Activated CD4-positive, alpha-beta T cell treated with anti-CD3 and anti-CD28 coated beads, Interleukin-2, amount 10 ng/mL, durations not matched to agents 24 days and 14 days (primary cell): ENCODE measurements at regions not wholly inside any gene's neighbourhood (a gene's known extent, or its start where the extent isn't known, plus 50 kb on each side); places are given as distances from the start of the nearest gene placed in this dataset.
"Not testable (repeated sequence)": the region's sequence is repeated elsewhere in the genome, so short reads cannot be mapped to it uniquely, and the experiment has no call there.

ENCODE experiments used
- DNase-seq: peaks from one replicate; pipeline ENCODE4 v3.0.0; 2022
- H3K27ac Mint-ChIP-seq: one replicate; pipeline ENCODE4 v1.8.0; 2022; ENCODE audit warnings: mild to moderate bottlenecking, mixed read lengths
- H3K27me3 Mint-ChIP-seq: one replicate; pipeline ENCODE4 v1.8.0; 2022; ENCODE audit warnings: mixed read lengths
- H3K36me3 Mint-ChIP-seq: one replicate; pipeline ENCODE4 v1.8.0; 2022; ENCODE audit warnings: low read depth, mild to moderate bottlenecking, mixed read lengths
- H3K4me1 Mint-ChIP-seq: one replicate; pipeline ENCODE4 v1.8.0; 2021; ENCODE audit warnings: mixed read lengths
- H3K4me3 Mint-ChIP-seq: one replicate; pipeline ENCODE4 v1.8.0; 2022; ENCODE audit warnings: mild to moderate bottlenecking, moderate library complexity, mixed read lengths
- H3K9me3 Mint-ChIP-seq: one replicate; pipeline ENCODE4 v1.8.0; 2021; ENCODE audit warnings: mixed read lengths
- intact Hi-C: fragments of 100-400 bp; cut with micrococcal nuclease; formaldehyde crosslinking; loops from one replicate; pipeline ENCODE4 v1.15.1; 2023

- H3K4me3 Mint-ChIP-seq = no peak overlapping the region
- no peaks in the 10 kb centered on the region for H3K27me3 Mint-ChIP-seq
- H3K27ac Mint-ChIP-seq = no peak overlapping the region
- H3K4me1 Mint-ChIP-seq = no peaks in the 10 kb centered on the region
- intact Hi-C loops = no loop called here
- DNase-seq = no peak
- no peaks in the 10 kb centered on the region for H3K36me3 Mint-ChIP-seq
- no peaks in the 10 kb centered on the region for H3K9me3 Mint-ChIP-seq
Observed at GRCh38 chr6:85078058-85078457, 313.7 kb upstream of the TBX18 start.

- no peak for DNase-seq
- Mint-ChIP-seq H3K9me3 (no peaks in the 10 kb centered on the region), H3K27me3 (no peaks in the 10 kb centered on the region), H3K27ac (no peak overlapping the region), H3K4me1 (no peaks in the 10 kb centered on the region), H3K4me3 (no peak overlapping the region), H3K36me3 (no peaks in the 10 kb centered on the region)
- intact Hi-C loops = no loop called here
Observed at GRCh38 chr6:85077098-85077497, 312.7 kb upstream of the TBX18 start.

GRCh38 chr6:85071845-85072244, 307.4 kb upstream of the TBX18 start:
- DNase-seq, H3K4me3 Mint-ChIP-seq, H3K4me1 Mint-ChIP-seq, H3K27me3 Mint-ChIP-seq, H3K9me3 Mint-ChIP-seq, intact Hi-C loops, H3K27ac Mint-ChIP-seq, H3K36me3 Mint-ChIP-seq: not testable (repeated sequence)

GRCh38 chr6:85069577-85069976, 305.2 kb upstream of the TBX18 start:
- Mint-ChIP-seq H3K36me3 (no peaks in the 10 kb centered on the region), H3K9me3 (peaks cover 3% of the 10 kb centered on the region), H3K4me1 (no peaks in the 10 kb centered on the region), H3K27me3 (no peaks in the 10 kb centered on the region), H3K4me3 (no peak overlapping the region), H3K27ac (no peak overlapping the region)
- DNase-seq = no peak
- intact Hi-C loops = no loop called here

- Mint-ChIP-seq H3K9me3 (peaks cover 3% of the 10 kb centered on the region), H3K4me1 (no peaks in the 10 kb centered on the region), H3K36me3 (no peaks in the 10 kb centered on the region), H3K27me3 (no peaks in the 10 kb centered on the region), H3K4me3 (no peak overlapping the region), H3K27ac (no peak overlapping the region)
- intact Hi-C loops = no loop called here
- DNase-seq = no peak
Observed at GRCh38 chr6:85068221-85068620, 303.8 kb upstream of the TBX18 start.

- intact Hi-C loops = no loop called here
- DNase-seq = no peak
Observed at GRCh38 chr6:85066266-85066665, 301.9 kb upstream of the TBX18 start.

GRCh38 chr6:85065831-85066230, 301.4 kb upstream of the TBX18 start:
- Mint-ChIP-seq H3K9me3 (no peaks in the 10 kb centered on the region), H3K27ac (no peak overlapping the region), H3K4me3 (no peak overlapping the region), H3K36me3 (no peaks in the 10 kb centered on the region), H3K27me3 (no peaks in the 10 kb centered on the region), H3K4me1 (no peaks in the 10 kb centered on the region)
- intact Hi-C loops = no loop called here
- DNase-seq = no peak

More at GRCh38 chr6:85066266-85066665, 301.9 kb upstream of the TBX18 start:
- Mint-ChIP-seq H3K4me1 (no peaks in the 10 kb centered on the region), H3K27me3 (no peaks in the 10 kb centered on the region), H3K27ac (no peak overlapping the region), H3K36me3 (no peaks in the 10 kb centered on the region), H3K4me3 (no peak overlapping the region), H3K9me3 (no peaks in the 10 kb centered on the region)

- no peaks in the 10 kb centered on the region for H3K9me3 Mint-ChIP-seq
- intact Hi-C loops = no loop called here
- H3K4me1 Mint-ChIP-seq = no peaks in the 10 kb centered on the region
- no peaks in the 10 kb centered on the region for H3K36me3 Mint-ChIP-seq
- DNase-seq = no peak
- no peak overlapping the region for H3K27ac Mint-ChIP-seq
- no peaks in the 10 kb centered on the region for H3K27me3 Mint-ChIP-seq
- no peak overlapping the region for H3K4me3 Mint-ChIP-seq
Observed at GRCh38 chr6:85063611-85064010, 299.2 kb upstream of the TBX18 start.

GRCh38 chr6:85062884-85063283, 298.5 kb upstream of the TBX18 start:
- Mint-ChIP-seq H3K4me1 (no peaks in the 10 kb centered on the region), H3K36me3 (no peaks in the 10 kb centered on the region), H3K4me3 (no peak overlapping the region), H3K27me3 (no peaks in the 10 kb centered on the region), H3K27ac (no peak overlapping the region), H3K9me3 (no peaks in the 10 kb centered on the region)
- intact Hi-C loops = no loop called here
- no peak for DNase-seq

- H3K4me3 Mint-ChIP-seq = no peak overlapping the region
- H3K27ac Mint-ChIP-seq = no peak overlapping the region
- DNase-seq = no peak
- H3K36me3 Mint-ChIP-seq = no peaks in the 10 kb centered on the region
- intact Hi-C loops = no loop called here
- no peaks in the 10 kb centered on the region for H3K4me1 Mint-ChIP-seq
- H3K9me3 Mint-ChIP-seq = no peaks in the 10 kb centered on the region
- H3K27me3 Mint-ChIP-seq = no peaks in the 10 kb centered on the region
Observed at GRCh38 chr6:85058806-85059205, 294.4 kb upstream of the TBX18 start.

GRCh38 chr6:85050149-85050548, 285.8 kb upstream of the TBX18 start:
- H3K27ac Mint-ChIP-seq = no peak overlapping the region
- H3K4me3 Mint-ChIP-seq = no peak overlapping the region
- no peak for DNase-seq
- intact Hi-C loops = no loop called here
- no peaks in the 10 kb centered on the region for H3K9me3 Mint-ChIP-seq
- no peaks in the 10 kb centered on the region for H3K36me3 Mint-ChIP-seq
- no peaks in the 10 kb centered on the region for H3K4me1 Mint-ChIP-seq
- no peaks in the 10 kb centered on the region for H3K27me3 Mint-ChIP-seq

GRCh38 chr6:85049282-85049681, 284.9 kb upstream of the TBX18 start:
- intact Hi-C loops = no loop called here
- Mint-ChIP-seq H3K27me3 (no peaks in the 10 kb centered on the region), H3K4me1 (no peaks in the 10 kb centered on the region), H3K36me3 (no peaks in the 10 kb centered on the region), H3K27ac (no peak overlapping the region), H3K4me3 (no peak overlapping the region), H3K9me3 (no peaks in the 10 kb centered on the region)
- DNase-seq = no peak

- DNase-seq = no peak
- H3K9me3 Mint-ChIP-seq = no peaks in the 10 kb centered on the region
- H3K4me1 Mint-ChIP-seq = no peaks in the 10 kb centered on the region
- no peak overlapping the region for H3K27ac Mint-ChIP-seq
- no peaks in the 10 kb centered on the region for H3K27me3 Mint-ChIP-seq
- intact Hi-C loops = no loop called here
- no peaks in the 10 kb centered on the region for H3K36me3 Mint-ChIP-seq
- H3K4me3 Mint-ChIP-seq = no peak overlapping the region
Observed at GRCh38 chr6:85047818-85048217, 283.4 kb upstream of the TBX18 start.

- DNase-seq, H3K36me3 Mint-ChIP-seq, H3K4me3 Mint-ChIP-seq, H3K9me3 Mint-ChIP-seq, H3K27ac Mint-ChIP-seq, intact Hi-C loops, H3K27me3 Mint-ChIP-seq, H3K4me1 Mint-ChIP-seq: not testable (repeated sequence)
Observed at GRCh38 chr6:85045767-85046166, 281.4 kb upstream of the TBX18 start.

- Mint-ChIP-seq H3K4me3 (no peak overlapping the region), H3K36me3 (no peaks in the 10 kb centered on the region), H3K27ac (no peak overlapping the region), H3K4me1 (no peaks in the 10 kb centered on the region), H3K27me3 (no peaks in the 10 kb centered on the region), H3K9me3 (no peaks in the 10 kb centered on the region)
- intact Hi-C loops = no loop called here
- DNase-seq = no peak
Observed at GRCh38 chr6:85044361-85044760, 280.0 kb upstream of the TBX18 start.
